M059J (cell line): ENCODE measurements at regions not wholly inside any gene's neighbourhood (a gene's known extent, or its start where the extent isn't known, plus 50 kb on each side); places are given as distances from the start of the nearest gene placed in this dataset.
"Not testable (repeated sequence)": the region's sequence is repeated elsewhere in the genome, so short reads cannot be mapped to it uniquely, and the experiment has no call there.

Experiments
- DNase-seq: peaks from one replicate; pipeline ENCODE4 v3.0.0-alpha.2; 2012; ENCODE audit warnings: low read depth

- DNase-seq, result no peak
Observed at GRCh38 chr1:71345491-71345890, 264.7 kb upstream of the ZRANB2 start.

- DNase-seq, result no peak
Observed at GRCh38 chr1:71343686-71344416, 263.0 kb upstream of the ZRANB2 start.

GRCh38 chr1:71339238-71339637, 258.4 kb upstream of the ZRANB2 start:
- DNase-seq, result no peak

- DNase-seq, result no peak
Observed at GRCh38 chr1:71330991-71331390, 250.2 kb upstream of the ZRANB2 start.

- DNase-seq, result no peak
Observed at GRCh38 chr1:71324671-71325267, 243.9 kb upstream of the ZRANB2 start.

GRCh38 chr1:71312545-71312944, 231.7 kb upstream of the ZRANB2 start:
- no peak for DNase-seq

- no peak for DNase-seq
Observed at GRCh38 chr1:71311376-71311775, 230.5 kb upstream of the ZRANB2 start.

- DNase-seq, result peak; percentile 0
Observed at GRCh38 chr1:71307451-71307850, 226.6 kb upstream of the ZRANB2 start.

- DNase-seq, result no peak
Observed at GRCh38 chr1:71304125-71304524, 223.3 kb upstream of the ZRANB2 start.

- no peak for DNase-seq
Observed at GRCh38 chr1:71303617-71304041, 222.8 kb upstream of the ZRANB2 start.

- no peak for DNase-seq
Observed at GRCh38 chr1:71298633-71299032, 217.8 kb upstream of the ZRANB2 start.

GRCh38 chr1:71296551-71297134, 215.8 kb upstream of the ZRANB2 start:
- no peak for DNase-seq

- DNase-seq, result no peak
Observed at GRCh38 chr1:71295350-71295749, 214.5 kb upstream of the ZRANB2 start.

GRCh38 chr1:71294178-71294577, 213.3 kb upstream of the ZRANB2 start:
- no peak for DNase-seq

GRCh38 chr1:71292203-71292602, 211.4 kb upstream of the ZRANB2 start:
- DNase-seq, result no peak

GRCh38 chr1:71290506-71291237, 209.8 kb upstream of the ZRANB2 start:
- DNase-seq, result not testable (repeated sequence)

- no peak for DNase-seq
Observed at GRCh38 chr1:71285529-71285928, 204.7 kb upstream of the ZRANB2 start.

- DNase-seq, result no peak
Observed at GRCh38 chr1:71276466-71276865, 195.6 kb upstream of the ZRANB2 start.

- DNase-seq, result no peak
Observed at GRCh38 chr1:71273334-71273733, 192.5 kb upstream of the ZRANB2 start.

GRCh38 chr1:71270394-71270915, 189.6 kb upstream of the ZRANB2 start:
- no peak for DNase-seq

- no peak for DNase-seq
Observed at GRCh38 chr1:71269818-71270217, 189.0 kb upstream of the ZRANB2 start.

- no peak for DNase-seq
Observed at GRCh38 chr1:71269179-71269578, 188.3 kb upstream of the ZRANB2 start.
